SU-DHL-6 (cell line): ENCODE measurements at regions not wholly inside any gene's neighbourhood (a gene's known extent, or its start where the extent isn't known, plus 50 kb on each side); places are given as distances from the start of the nearest gene placed in this dataset.

Experiments
- CTCF ChIP-seq: fragments of 200-600 bp; sonication (generic); IDR thresholded peaks from one replicate; pipeline ENCODE4 v1.5.1; 2017; ENCODE audit warnings: antibody characterized with exemption, mild to moderate bottlenecking, low read length, moderate library complexity; ENCODE audit not compliant: insufficient read depth, poor library complexity, severe bottlenecking
- EZH2phosphoT487 ChIP-seq: fragments of 200-600 bp; sonication (generic), shearing (Covaris generic); conservative IDR thresholded peaks from 2 replicates; pipeline ENCODE4 v1.6.1; 2018; ENCODE audit warnings: mild to moderate bottlenecking, antibody characterized with exemption, low read length, moderate library complexity, mixed read lengths

- TF ChIP-seq EZH2phosphoT487 (no peak), CTCF (no peak)
These were observed 60.5 kb downstream of the DDIT4L start for GRCh38 chr4:100129774-100130173.
